ENCODE measurements at regions not wholly inside any gene's neighbourhood (a gene's known extent, or its start where the extent isn't known, plus 50 kb on each side); places are given as distances from the start of the nearest gene placed in this dataset.

- DNase-seq (ENCODE audit: low read depth) = no peak
These were observed 52.4 kb upstream of the UPP2 start for GRCh38 chr2:158049129-158049855.

GRCh38 chr2:158048327-158048726, 53.3 kb upstream of the UPP2 start:
- no peak for DNase-seq (ENCODE audit: low read depth)

- no peak for DNase-seq (ENCODE audit: low read depth)
These were observed 54.5 kb upstream of the UPP2 start for GRCh38 chr2:158047156-158047611.

GRCh38 chr2:158046121-158046880, 55.4 kb upstream of the UPP2 start:
- DNase-seq (ENCODE audit: low read depth) = no peak

GRCh38 chr2:158045362-158045761, 56.3 kb upstream of the UPP2 start:
- DNase-seq (ENCODE audit: low read depth) = no peak

GRCh38 chr2:158043181-158043948, 58.3 kb upstream of the UPP2 start:
- no peak for DNase-seq (ENCODE audit: low read depth)

GRCh38 chr2:158042666-158043065, 59.0 kb upstream of the UPP2 start:
- no peak for DNase-seq (ENCODE audit: low read depth)

- no peak for DNase-seq (ENCODE audit: low read depth)
These were observed 59.4 kb upstream of the UPP2 start for GRCh38 chr2:158042245-158042644.

GRCh38 chr2:158041400-158041799, 60.3 kb upstream of the UPP2 start:
- no peak for DNase-seq (ENCODE audit: low read depth)

- no peak for DNase-seq (ENCODE audit: low read depth)
These were observed 62.8 kb upstream of the UPP2 start for GRCh38 chr2:158038901-158039300.

- DNase-seq (ENCODE audit: low read depth) = peak; percentile 44
These were observed 67.3 kb upstream of the UPP2 start for GRCh38 chr2:158034198-158034866.

- DNase-seq (ENCODE audit: low read depth) = no peak
These were observed 70.3 kb upstream of the UPP2 start for GRCh38 chr2:158031371-158031770.

- peak; percentile 86 for DNase-seq (ENCODE audit: low read depth)
These were observed 76.2 kb upstream of the UPP2 start for GRCh38 chr2:158025255-158025996.

GRCh38 chr2:158024288-158024898, 77.3 kb upstream of the UPP2 start:
- peak; percentile 14 for DNase-seq (ENCODE audit: low read depth)

GRCh38 chr2:158022888-158023287, 78.8 kb upstream of the UPP2 start:
- no peak for DNase-seq (ENCODE audit: low read depth)

- no peak for DNase-seq (ENCODE audit: low read depth)
These were observed 80.5 kb upstream of the UPP2 start for GRCh38 chr2:158021226-158021625.

- no peak for DNase-seq (ENCODE audit: low read depth)
These were observed 86.1 kb upstream of the UPP2 start for GRCh38 chr2:158015428-158016076.

GRCh38 chr2:158013891-158014290, 87.8 kb upstream of the UPP2 start:
- no peak for DNase-seq (ENCODE audit: low read depth)

GRCh38 chr2:158011055-158011771, 90.5 kb upstream of the UPP2 start:
- DNase-seq (ENCODE audit: low read depth) = no peak

- DNase-seq (ENCODE audit: low read depth) = no peak
These were observed 92.3 kb upstream of the UPP2 start for GRCh38 chr2:158009399-158009798.

Data from GM04504 (cell line).